Stomach (tissue), 8 donors: ENCODE measurements at regions not wholly inside any gene's neighbourhood (a gene's known extent, or its start where the extent isn't known, plus 50 kb on each side); places are given as distances from the start of the nearest gene placed in this dataset.

Experiments used
- DNase-seq, 2 donors: peaks; one replicate each; pipeline versions ENCODE4 v3.0.0 to v3.0.0-alpha.2; 2013 to 2019
- H3K27ac ChIP-seq, 5 donors: fragments of 200-600 bp in 4 of 5; sonication (generic) in 4 of 5; one replicate each; pipeline ENCODE4 v1.5.1; 2013 to 2019; ENCODE audit warnings: mild to moderate bottlenecking in 1 of 5, moderate library complexity in 1 of 5
- H3K27me3 ChIP-seq, 3 donors: fragments of 200-600 bp; sonication (generic); one replicate each; pipeline ENCODE4 v1.5.1; 2017 to 2019; ENCODE audit warnings: mixed run types in 1 of 3
- H3K36me3 ChIP-seq, 4 donors: fragments of 200-600 bp; sonication (generic); 1 replicate in 3 of 4; 2 replicates in 1 of 4; pipeline ENCODE4 v1.5.1; 2016 to 2019
- H3K4me1 ChIP-seq, 4 donors: fragments of 200-600 bp; sonication (generic); one replicate each; pipeline ENCODE4 v1.5.1; 2016 to 2019
- H3K4me3 ChIP-seq, 4 donors: fragments of 200-600 bp; sonication (generic) in 3 of 4; one replicate each; pipeline ENCODE4 v1.5.1; 2016 to 2019; ENCODE audit warnings: mild to moderate bottlenecking in 1 of 4
- H3K9me3 ChIP-seq, 4 donors: fragments of 200-600 bp; sonication (generic); one replicate each; pipeline ENCODE4 v1.5.1; 2016 to 2019
- EP300 ChIP-seq: sonication (generic); formaldehyde crosslinking; IDR thresholded peaks from one replicate; pipeline ENCODE4 v1.6.1; 2017; ENCODE audit warnings: antibody characterized with exemption
- POLR2A ChIP-seq, 4 donors: fragments of 450-650 bp; IDR thresholded peaks; one replicate each; pipeline ENCODE4 v1.6.1; 2016; ENCODE audit warnings: antibody characterized with exemption in 4 of 4, control low read depth in 2 of 4, mild to moderate bottlenecking in 1 of 4, moderate library complexity in 1 of 4
- POLR2AphosphoS5 ChIP-seq, 3 donors: sonication (generic); formaldehyde crosslinking; IDR thresholded peaks; one replicate each; pipeline ENCODE4 v1.6.1; 2016; ENCODE audit warnings: antibody characterized with exemption in 3 of 3
- WGBS, 5 donors: extraction: QIAGEN DNeasy Blood & Tissue Kit in 3 of 5; methylation state at CpG; one replicate each; pipeline versions ENCODE4 v1.1.5 to v1.1.7; 2013 to 2018; 5-methylcytosine and 5-hydroxymethylcytosine counted together
- intact Hi-C: fragments of 100-400 bp; cut with DNase I; formaldehyde crosslinking; loops from one replicate; pipeline ENCODE4 v1.15.1; 2023; ENCODE audit warnings: low total_unique reads
- TF ChIP-seq, protein P1 (sequence below), 7 experiments: fragments of 450-650 bp in 4 of 7; fragments of 200-600 bp in 3 of 7; sonication (generic) in 3 of 7; IDR thresholded peaks; one replicate each; pipeline ENCODE4 v1.5.1; 2016 to 2019; ENCODE audit warnings: antibody characterized with exemption in 7 of 7, control low read depth in 2 of 7, mild to moderate bottlenecking in 1 of 7
- donor health status: healthy with polysubstance abuse.
- donor health status: Bipolar disorder and iron deficiency.
- donor health status: healthy.

DNA sequence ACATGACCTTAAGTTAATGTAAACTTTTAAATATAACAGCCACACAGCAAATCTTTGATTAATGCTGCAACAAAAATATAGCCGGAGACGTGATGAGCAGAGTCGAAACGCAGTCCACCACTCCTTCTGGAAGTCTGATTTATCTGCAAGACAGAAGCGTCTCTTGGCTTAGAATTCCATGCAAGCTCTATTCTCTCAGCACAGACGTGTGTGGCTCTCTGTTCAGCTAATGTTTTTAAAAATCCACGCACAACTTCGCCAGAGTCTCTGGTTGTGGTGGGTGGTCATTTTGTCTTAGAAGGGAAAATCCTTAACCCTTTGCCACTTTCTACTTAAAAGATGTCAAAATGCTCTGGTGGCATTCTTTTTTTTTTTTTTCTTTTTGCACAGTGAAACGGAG lies 438.0 kb upstream of the MGMT start:
- no peak for DNase-seq
- TF ChIP-seq POLR2AphosphoS5 (IDR thresholded peaks at IDR 0.05) (no peak), EP300 (no peak), POLR2A (IDR thresholded peaks at IDR 0.05) (no peak)
- TF ChIP-seq, protein P1, sequence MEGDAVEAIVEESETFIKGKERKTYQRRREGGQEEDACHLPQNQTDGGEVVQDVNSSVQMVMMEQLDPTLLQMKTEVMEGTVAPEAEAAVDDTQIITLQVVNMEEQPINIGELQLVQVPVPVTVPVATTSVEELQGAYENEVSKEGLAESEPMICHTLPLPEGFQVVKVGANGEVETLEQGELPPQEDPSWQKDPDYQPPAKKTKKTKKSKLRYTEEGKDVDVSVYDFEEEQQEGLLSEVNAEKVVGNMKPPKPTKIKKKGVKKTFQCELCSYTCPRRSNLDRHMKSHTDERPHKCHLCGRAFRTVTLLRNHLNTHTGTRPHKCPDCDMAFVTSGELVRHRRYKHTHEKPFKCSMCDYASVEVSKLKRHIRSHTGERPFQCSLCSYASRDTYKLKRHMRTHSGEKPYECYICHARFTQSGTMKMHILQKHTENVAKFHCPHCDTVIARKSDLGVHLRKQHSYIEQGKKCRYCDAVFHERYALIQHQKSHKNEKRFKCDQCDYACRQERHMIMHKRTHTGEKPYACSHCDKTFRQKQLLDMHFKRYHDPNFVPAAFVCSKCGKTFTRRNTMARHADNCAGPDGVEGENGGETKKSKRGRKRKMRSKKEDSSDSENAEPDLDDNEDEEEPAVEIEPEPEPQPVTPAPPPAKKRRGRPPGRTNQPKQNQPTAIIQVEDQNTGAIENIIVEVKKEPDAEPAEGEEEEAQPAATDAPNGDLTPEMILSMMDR (IDR thresholded peaks at IDR 0.05): no peak
- H3K4me1 ChIP-seq: peaks cover 0 to 20% (median 2%) of the 10 kb centered on the region in 4 donors
- no peak overlapping the region for H3K4me3 ChIP-seq
- peaks cover 0 to 79% (median 31%) of the 10 kb centered on the region in 3 donors for H3K27me3 ChIP-seq
- WGBS, 5 donors: 59 to 64% (median 61%) methylated on average over 9 of the region's 9 CpGs
- no peaks in the 10 kb centered on the region for H3K9me3 ChIP-seq
- no peak overlapping the region for H3K27ac ChIP-seq
- H3K36me3 ChIP-seq: no peaks in the 10 kb centered on the region
- intact Hi-C loops: no loop called here

DNA sequence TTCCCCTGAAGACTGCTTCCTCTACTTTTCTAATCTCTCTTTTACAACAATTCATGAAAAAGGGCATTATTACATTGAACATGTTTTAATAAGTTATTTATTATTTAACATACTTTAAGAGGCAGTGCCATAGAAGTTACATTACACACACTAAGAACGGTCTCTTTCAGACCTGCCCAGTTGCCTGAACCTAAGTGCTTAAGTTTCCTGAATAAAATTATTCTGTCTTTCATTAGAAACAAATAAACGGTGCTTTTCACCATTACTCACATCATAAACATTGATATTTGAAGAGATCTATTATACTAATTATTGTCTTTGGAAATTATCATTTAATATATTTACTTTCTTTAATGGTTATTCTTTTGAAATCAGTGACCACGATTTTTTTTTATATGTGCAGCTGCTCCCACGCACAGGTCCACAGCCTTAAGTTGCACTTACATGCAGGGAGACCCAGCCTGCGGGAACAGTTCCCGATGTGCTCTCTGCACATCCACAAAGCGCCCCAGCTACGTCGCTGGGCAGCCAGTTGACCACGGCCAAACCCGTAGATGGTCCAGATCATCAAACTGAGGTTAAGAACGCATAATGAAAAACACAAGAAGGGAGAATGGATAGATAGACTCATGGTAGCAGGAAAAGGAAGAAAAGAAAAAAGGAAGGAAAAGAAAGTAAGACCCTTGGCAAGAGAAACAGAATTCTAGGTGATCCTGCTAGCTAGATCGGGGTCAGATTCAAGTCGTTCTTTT lies 437.0 kb upstream of the MGMT start:
- H3K36me3 ChIP-seq: no peaks in the 10 kb centered on the region
- H3K27ac ChIP-seq: no peak overlapping the region
- no peak for TF ChIP-seq POLR2AphosphoS5 (IDR thresholded peaks at IDR 0.05)
- TF ChIP-seq POLR2A (IDR thresholded peaks at IDR 0.05): no peak
- no peak for TF ChIP-seq EP300
- TF ChIP-seq, protein P1 (IDR thresholded peaks at IDR 0.05): no peak
- H3K27me3 ChIP-seq: peaks cover 0 to 83% (median 32%) of the 10 kb centered on the region in 3 donors
- H3K4me3 ChIP-seq: no peak overlapping the region
- intact Hi-C loops: loop anchor here (5.0 kb wide), 1 partner anchor 937 kb away; no protein-coding TSS in a partner anchor
- no peaks in the 10 kb centered on the region for H3K9me3 ChIP-seq
- DNase-seq: no peak
- WGBS, 5 donors: 77 to 82% (median 78%) methylated on average over 14 of the region's 14 CpGs
- peaks cover 0 to 27% (median 4%) of the 10 kb centered on the region in 4 donors for H3K4me1 ChIP-seq

DNA sequence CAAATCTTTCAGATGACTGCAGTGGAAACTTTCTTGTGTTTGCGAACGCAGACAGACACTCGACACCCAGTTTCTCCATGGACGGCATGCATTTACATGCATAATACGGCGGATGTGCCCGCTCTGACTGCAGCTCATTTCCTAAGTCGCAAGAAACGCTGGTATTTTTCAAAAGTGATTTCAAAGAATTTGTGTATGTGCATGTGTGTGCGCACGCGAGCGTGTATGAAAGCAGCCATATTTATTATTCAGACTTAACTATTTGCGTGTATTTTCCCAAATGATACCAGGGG lies 436.5 kb upstream of the MGMT start:
- TF ChIP-seq POLR2AphosphoS5 (IDR thresholded peaks at IDR 0.05) (no peak), POLR2A (IDR thresholded peaks at IDR 0.05) (no peak), EP300 (no peak)
- TF ChIP-seq, protein P1 (IDR thresholded peaks at IDR 0.05): no peak
- 86 to 91% (median 88%) methylated on average over 14 of the region's 14 CpGs for WGBS, 5 donors
- H3K27ac ChIP-seq: no peak overlapping the region
- H3K27me3 ChIP-seq: peaks cover 0 to 83% (median 35%) of the 10 kb centered on the region in 3 donors
- intact Hi-C loops: loop anchor here (5.0 kb wide), 1 partner anchor 937 kb away; no protein-coding TSS in a partner anchor
- peaks cover 0 to 27% (median 7%) of the 10 kb centered on the region in 4 donors for H3K4me1 ChIP-seq
- H3K4me3 ChIP-seq: no peak overlapping the region
- H3K36me3 ChIP-seq: no peaks in the 10 kb centered on the region
- H3K9me3 ChIP-seq: no peaks in the 10 kb centered on the region
- no peak for DNase-seq

DNA sequence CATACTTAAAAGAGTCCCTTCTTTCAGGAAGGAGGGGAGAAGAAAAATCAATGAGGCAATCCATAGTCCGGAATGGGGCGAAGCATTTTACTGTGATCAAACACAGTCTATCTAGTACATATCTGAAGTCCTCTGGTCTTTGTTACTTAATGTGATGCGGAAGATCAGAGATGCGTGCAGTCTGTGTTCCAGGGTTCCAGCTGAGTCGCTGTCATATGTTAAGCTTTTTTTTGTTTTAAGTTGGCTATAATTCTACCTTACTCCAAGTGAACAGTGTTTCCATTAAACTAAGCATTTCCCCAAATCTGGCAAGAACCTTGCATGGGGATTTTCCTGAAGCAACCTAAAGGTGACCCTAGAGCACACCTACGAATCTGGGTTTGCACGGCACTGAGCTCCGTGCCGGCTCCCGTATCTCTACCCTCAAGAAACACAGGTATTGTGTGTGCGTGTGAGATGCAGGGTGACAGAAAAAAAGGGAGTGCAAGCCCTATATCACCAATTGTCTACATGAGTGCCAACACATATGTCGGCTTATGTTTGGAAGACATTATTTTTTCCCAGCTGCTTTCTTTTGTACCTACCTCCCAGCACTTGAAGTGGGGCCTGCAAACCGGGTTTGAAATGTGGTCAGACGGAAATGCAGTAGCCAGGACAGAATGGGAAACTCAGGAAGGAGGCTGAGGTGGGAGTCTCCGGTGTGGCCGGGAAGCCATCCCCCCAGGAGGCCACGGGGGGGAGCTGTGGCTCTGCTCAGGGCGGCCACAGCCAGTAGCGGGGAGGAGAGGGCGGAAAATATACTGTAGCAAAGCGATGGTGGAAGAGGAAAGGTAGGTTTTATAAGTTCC lies 435.8 kb upstream of the MGMT start:
- Histone ChIP-seq H3K27me3 (peaks cover 0 to 83% (median 36%) of the 10 kb centered on the region in 3 donors), H3K36me3 (no peaks in the 10 kb centered on the region), H3K4me3 (no peak overlapping the region), H3K9me3 (no peaks in the 10 kb centered on the region), H3K27ac (no peak overlapping the region), H3K4me1 (peaks cover 0 to 27% (median 7%) of the 10 kb centered on the region in 4 donors)
- 37 to 43% (median 38%) methylated on average over 21 of the region's 21 CpGs for WGBS, 5 donors
- intact Hi-C loops: loop anchor here (5.0 kb wide), 1 partner anchor 936 kb away; no protein-coding TSS in a partner anchor
- TF ChIP-seq EP300 (no peak), POLR2AphosphoS5 (IDR thresholded peaks at IDR 0.05) (no peak)
- TF ChIP-seq, protein P1 (IDR thresholded peaks at IDR 0.05): peak in 5 of 7 experiments; percentile 64 to 73 (median 69)
- peak; percentile 45 to 87 for DNase-seq
